ENCODE measurements at regions not wholly inside any gene's neighbourhood (a gene's known extent, or its start where the extent isn't known, plus 50 kb on each side); places are given as distances from the start of the nearest gene placed in this dataset.

DNA sequence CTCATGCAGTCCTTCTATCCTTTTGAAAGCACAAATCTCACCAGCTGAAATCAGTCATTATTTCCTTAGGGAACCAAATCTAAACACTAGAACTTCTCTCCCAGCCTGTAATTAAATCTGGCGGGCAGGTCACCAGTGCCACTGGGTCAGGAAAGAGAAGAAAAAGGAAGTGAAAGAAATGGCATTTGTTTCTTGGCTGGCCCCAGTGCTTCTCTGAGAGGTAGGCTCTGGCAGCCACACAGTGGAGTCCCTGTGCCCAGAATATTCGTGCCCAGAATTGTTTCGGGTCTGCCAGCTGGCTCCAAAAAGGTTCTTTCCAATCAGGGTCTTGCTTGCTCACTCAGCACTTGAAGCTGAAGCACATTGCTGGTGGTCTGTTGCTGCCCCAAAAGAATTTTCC is 133.9 kb upstream of the MTAP start:
- no peak overlapping the region for H3K27ac ChIP-seq
- WGBS, 5 donors, result 23 to 52% (median 29%) methylated on average over 3 of the region's 3 CpGs
- no peaks in the 10 kb centered on the region for H3K36me3 ChIP-seq
- intact Hi-C loops (cut with DNase I; ENCODE audit: low total_unique reads), result no loop called here
- DNase-seq, result no peak
- H3K4me3 ChIP-seq, result no peak overlapping the region
- H3K4me1 ChIP-seq, result no peaks in the 10 kb centered on the region
- no peaks in the 10 kb centered on the region for H3K27me3 ChIP-seq
- no peaks in the 10 kb centered on the region for H3K9me3 ChIP-seq
- no peak for TF ChIP-seq EP300 (IDR thresholded peaks at IDR 0.05)
- TF ChIP-seq, protein P1, sequence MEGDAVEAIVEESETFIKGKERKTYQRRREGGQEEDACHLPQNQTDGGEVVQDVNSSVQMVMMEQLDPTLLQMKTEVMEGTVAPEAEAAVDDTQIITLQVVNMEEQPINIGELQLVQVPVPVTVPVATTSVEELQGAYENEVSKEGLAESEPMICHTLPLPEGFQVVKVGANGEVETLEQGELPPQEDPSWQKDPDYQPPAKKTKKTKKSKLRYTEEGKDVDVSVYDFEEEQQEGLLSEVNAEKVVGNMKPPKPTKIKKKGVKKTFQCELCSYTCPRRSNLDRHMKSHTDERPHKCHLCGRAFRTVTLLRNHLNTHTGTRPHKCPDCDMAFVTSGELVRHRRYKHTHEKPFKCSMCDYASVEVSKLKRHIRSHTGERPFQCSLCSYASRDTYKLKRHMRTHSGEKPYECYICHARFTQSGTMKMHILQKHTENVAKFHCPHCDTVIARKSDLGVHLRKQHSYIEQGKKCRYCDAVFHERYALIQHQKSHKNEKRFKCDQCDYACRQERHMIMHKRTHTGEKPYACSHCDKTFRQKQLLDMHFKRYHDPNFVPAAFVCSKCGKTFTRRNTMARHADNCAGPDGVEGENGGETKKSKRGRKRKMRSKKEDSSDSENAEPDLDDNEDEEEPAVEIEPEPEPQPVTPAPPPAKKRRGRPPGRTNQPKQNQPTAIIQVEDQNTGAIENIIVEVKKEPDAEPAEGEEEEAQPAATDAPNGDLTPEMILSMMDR (IDR thresholded peaks at IDR 0.05), result no peak
- TF ChIP-seq POLR2AphosphoS5 (IDR thresholded peaks at IDR 0.05), result no peak
- TF ChIP-seq POLR2A (IDR thresholded peaks at IDR 0.05), result no peak

DNA sequence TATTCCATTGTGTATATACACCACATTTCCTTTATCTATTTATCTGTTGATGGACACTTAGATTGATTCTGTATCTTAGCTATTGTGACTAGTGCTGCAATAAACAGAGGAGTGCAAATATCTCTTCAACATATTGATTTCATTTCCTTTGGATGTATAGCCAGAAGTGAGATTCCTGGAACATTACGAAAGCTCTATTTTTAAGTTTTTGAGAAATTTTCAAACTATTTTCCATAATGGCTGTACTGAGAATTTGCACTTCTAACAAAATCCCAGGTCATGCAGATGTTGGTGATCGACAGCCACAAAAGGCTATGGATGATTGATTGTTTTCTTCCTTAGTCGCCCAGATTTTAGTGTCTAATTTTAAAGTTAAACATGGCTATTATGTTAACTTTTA is 132.7 kb upstream of the MTAP start:
- Histone ChIP-seq H3K4me3 (no peak overlapping the region), H3K4me1 (no peaks in the 10 kb centered on the region), H3K27ac (no peak overlapping the region), H3K9me3 (no peaks in the 10 kb centered on the region), H3K27me3 (no peaks in the 10 kb centered on the region), H3K36me3 (no peaks in the 10 kb centered on the region)
- intact Hi-C loops (cut with DNase I; ENCODE audit: low total_unique reads), result no loop called here
- TF ChIP-seq EP300 (IDR thresholded peaks at IDR 0.05), result no peak
- TF ChIP-seq, protein P1 (IDR thresholded peaks at IDR 0.05), result no peak
- no peak for TF ChIP-seq POLR2AphosphoS5 (IDR thresholded peaks at IDR 0.05)
- TF ChIP-seq POLR2A (IDR thresholded peaks at IDR 0.05), result no peak
- no peak for DNase-seq
- 76 to 96% (median 78%) methylated on average over 3 of the region's 3 CpGs for WGBS, 5 donors

DNA sequence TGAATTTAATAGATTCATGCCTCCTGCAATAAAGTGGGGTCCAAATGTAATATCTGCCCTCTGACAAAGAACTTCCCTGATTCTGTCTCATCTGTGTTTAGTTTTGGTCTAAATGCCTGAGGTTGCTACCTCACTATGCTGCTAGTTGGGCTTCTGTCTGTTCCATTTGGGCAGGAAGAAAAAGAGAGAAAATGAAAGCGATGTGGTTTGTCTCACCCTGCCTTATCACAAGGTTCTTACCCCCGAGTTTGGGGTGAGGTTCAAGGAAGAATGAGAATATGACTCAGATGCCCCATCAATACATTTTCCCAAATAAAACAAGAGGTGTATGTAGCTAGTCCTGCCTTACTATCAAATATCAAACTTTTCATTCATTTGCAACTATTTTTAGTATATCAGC is 132.1 kb upstream of the MTAP start:
- TF ChIP-seq POLR2AphosphoS5 (IDR thresholded peaks at IDR 0.05) (no peak), POLR2A (IDR thresholded peaks at IDR 0.05) (no peak), EP300 (IDR thresholded peaks at IDR 0.05) (no peak)
- TF ChIP-seq, protein P1 (IDR thresholded peaks at IDR 0.05), result no peak
- H3K4me1 ChIP-seq, result no peaks in the 10 kb centered on the region
- no peaks in the 10 kb centered on the region for H3K27me3 ChIP-seq
- intact Hi-C loops (cut with DNase I; ENCODE audit: low total_unique reads), result no loop called here
- DNase-seq, result no peak
- no peaks in the 10 kb centered on the region for H3K36me3 ChIP-seq
- H3K9me3 ChIP-seq, result no peaks in the 10 kb centered on the region
- H3K27ac ChIP-seq, result no peak overlapping the region
- H3K4me3 ChIP-seq, result no peak overlapping the region
- WGBS, 5 donors, result 49 to 61% (median 53%) methylated on average over 2 of the region's 2 CpGs

DNA sequence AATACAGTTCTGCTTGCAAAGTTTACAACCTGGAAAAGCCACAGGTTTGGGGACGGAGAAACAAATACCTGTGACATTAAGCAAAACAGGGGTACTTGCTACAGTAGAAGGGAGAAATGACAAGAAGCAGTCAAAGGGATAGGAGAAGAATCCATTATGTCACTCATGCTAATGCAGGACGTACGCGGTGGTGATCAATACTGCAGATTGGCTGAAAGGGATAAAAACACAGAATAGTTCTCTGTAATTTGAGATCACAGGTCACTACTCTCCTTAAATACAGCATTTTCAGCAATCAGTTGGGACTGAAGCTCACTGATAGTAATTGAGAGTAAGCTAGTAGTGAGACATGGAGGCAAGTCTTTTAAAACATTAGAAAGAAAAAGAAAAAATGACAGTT is 130.3 kb upstream of the MTAP start:
- TF ChIP-seq, protein P1 (IDR thresholded peaks at IDR 0.05), result no peak
- TF ChIP-seq EP300 (IDR thresholded peaks at IDR 0.05), result no peak
- TF ChIP-seq POLR2A (IDR thresholded peaks at IDR 0.05), result no peak
- no peak for TF ChIP-seq POLR2AphosphoS5 (IDR thresholded peaks at IDR 0.05)
- WGBS, 5 donors, result 63 to 84% (median 72%) methylated on average over 4 of the region's 4 CpGs
- Histone ChIP-seq H3K9me3 (no peaks in the 10 kb centered on the region), H3K4me3 (no peak overlapping the region), H3K36me3 (no peaks in the 10 kb centered on the region), H3K27me3 (no peaks in the 10 kb centered on the region), H3K4me1 (no peaks in the 10 kb centered on the region), H3K27ac (no peak overlapping the region)
- intact Hi-C loops (cut with DNase I; ENCODE audit: low total_unique reads), result no loop called here
- no peak for DNase-seq

All from stomach (tissue), 8 donors.